ENCODE measurements at regions not wholly inside any gene's neighbourhood (a gene's known extent, or its start where the extent isn't known, plus 50 kb on each side); places are given as distances from the start of the nearest gene placed in this dataset.

DNA sequence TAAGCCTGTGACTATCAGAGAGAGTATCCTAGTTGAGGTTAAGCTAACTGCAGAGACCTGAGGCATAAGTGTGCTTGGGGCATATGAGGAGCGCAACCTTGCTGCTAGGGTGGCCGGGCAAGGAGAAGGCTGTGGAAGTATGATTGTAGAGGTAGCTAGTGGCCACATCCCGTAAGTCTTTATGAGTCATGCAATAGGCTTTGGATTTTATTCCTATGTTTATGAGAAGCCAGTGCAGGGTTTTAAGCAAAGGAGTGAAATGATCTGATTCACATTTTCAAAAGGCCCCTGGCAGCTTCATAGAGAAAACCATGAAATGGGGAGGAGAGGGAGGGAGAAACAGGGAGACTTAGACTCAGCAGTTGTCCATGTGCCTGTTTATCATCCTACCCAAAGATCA, 92.1 kb upstream of the WDFY3 start:
- Histone ChIP-seq H3K56ac (ENCODE audit: insufficient read length, low read depth, low read length) (no peak overlapping the region), H3K79me2 (ENCODE audit: insufficient read depth, low read length) (no peaks in the 10 kb centered on the region), H3K27ac (ENCODE audit: insufficient read length, low read depth, low read length) (no peak overlapping the region), H2BK20ac (ENCODE audit: low read depth, low read length, poor library complexity, severe bottlenecking) (no peak overlapping the region), H3K9me3 (ENCODE audit: control insufficient read depth, low read depth, low read length) (no peaks in the 10 kb centered on the region), H2AFZ (ENCODE audit: low read length) (no peak overlapping the region), H2BK15ac (ENCODE audit: low read depth, low read length) (no peak overlapping the region), H4K20me1 (ENCODE audit: control insufficient read depth, insufficient read depth, insufficient read length) (no peaks in the 10 kb centered on the region), H4K8ac (replicated peaks; ENCODE audit: insufficient read length, low read depth, low read length) (no peak overlapping the region), H3K4me1 (ENCODE audit: insufficient read depth, low read length) (no peaks in the 10 kb centered on the region; the same call in 1 of the 2 replicates), H3K4me2 (ENCODE audit: insufficient read depth, insufficient read length, low read length) (no peak overlapping the region), H3K14ac (ENCODE audit: insufficient read depth, low read length) (no peak overlapping the region), H3K9ac (ENCODE audit: extremely low read depth, insufficient read length, low read length) (no peak overlapping the region), H2BK12ac (ENCODE audit: insufficient read length, low read depth, low read length) (no peak overlapping the region), H3K79me1 (ENCODE audit: insufficient read depth, low read depth, low read length, poor library complexity, severe bottlenecking) (no peaks in the 10 kb centered on the region), H3K27me3 (ENCODE audit: insufficient read depth, low read length) (no peaks in the 10 kb centered on the region), H2BK5ac (ENCODE audit: insufficient read length, low read length) (no peak overlapping the region), H2AK5ac (ENCODE audit: insufficient read length, low read length) (no peak overlapping the region), H3K4ac (ENCODE audit: low read depth, low read length) (no peak overlapping the region), H3K18ac (ENCODE audit: insufficient read length, low read depth, low read length) (no peak overlapping the region), H4K91ac (ENCODE audit: insufficient read length, low read depth, low read length) (no peak overlapping the region), H4K5ac (ENCODE audit: insufficient read length, low read depth, low read length) (no peak overlapping the region), H3T11ph (ENCODE audit: low read length) (no peak overlapping the region), H3K23ac (ENCODE audit: insufficient read length, low read depth, low read length) (no peak overlapping the region), H2BK120ac (ENCODE audit: low read depth, low read length, poor library complexity, severe bottlenecking) (no peak overlapping the region), H3K23me2 (ENCODE audit: insufficient read length, low read depth, low read length, poor library complexity, severe bottlenecking) (no peaks in the 10 kb centered on the region)
- Mint-ChIP-seq H3K4me1 (peaks cover 4 to 8% of the 10 kb centered on the region in 2 experiments), H3K4me3 (no peak overlapping the region), H3K27me3 (ENCODE audit: low read depth) (no peaks in the 10 kb centered on the region), H3K27ac (no peak overlapping the region), H3K9me3 (peaks cover 0 to 2% of the 10 kb centered on the region in 2 experiments; a peak in 2 of 5 replicates), H3K36me3 (ENCODE audit: insufficient read depth in 1 of 3, low read depth in 3 of 3) (no peaks in the 10 kb centered on the region)
- no peak for DNase-seq
- no CpG with 5 or more reads among the region's 3 CpGs for WGBS (ENCODE audit: extremely low coverage, insufficient read length, low lambda C conversion rate)
- TF ChIP-seq, protein P1, sequence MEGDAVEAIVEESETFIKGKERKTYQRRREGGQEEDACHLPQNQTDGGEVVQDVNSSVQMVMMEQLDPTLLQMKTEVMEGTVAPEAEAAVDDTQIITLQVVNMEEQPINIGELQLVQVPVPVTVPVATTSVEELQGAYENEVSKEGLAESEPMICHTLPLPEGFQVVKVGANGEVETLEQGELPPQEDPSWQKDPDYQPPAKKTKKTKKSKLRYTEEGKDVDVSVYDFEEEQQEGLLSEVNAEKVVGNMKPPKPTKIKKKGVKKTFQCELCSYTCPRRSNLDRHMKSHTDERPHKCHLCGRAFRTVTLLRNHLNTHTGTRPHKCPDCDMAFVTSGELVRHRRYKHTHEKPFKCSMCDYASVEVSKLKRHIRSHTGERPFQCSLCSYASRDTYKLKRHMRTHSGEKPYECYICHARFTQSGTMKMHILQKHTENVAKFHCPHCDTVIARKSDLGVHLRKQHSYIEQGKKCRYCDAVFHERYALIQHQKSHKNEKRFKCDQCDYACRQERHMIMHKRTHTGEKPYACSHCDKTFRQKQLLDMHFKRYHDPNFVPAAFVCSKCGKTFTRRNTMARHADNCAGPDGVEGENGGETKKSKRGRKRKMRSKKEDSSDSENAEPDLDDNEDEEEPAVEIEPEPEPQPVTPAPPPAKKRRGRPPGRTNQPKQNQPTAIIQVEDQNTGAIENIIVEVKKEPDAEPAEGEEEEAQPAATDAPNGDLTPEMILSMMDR (conservative IDR thresholded peaks at IDR 0.05): no peak

Measured in H9 (cell line).